Effector CD8-positive, alpha-beta T cell (primary cell): ENCODE measurements at regions not wholly inside any gene's neighbourhood (a gene's known extent, or its start where the extent isn't known, plus 50 kb on each side); places are given as distances from the start of the nearest gene placed in this dataset.
"Not testable (repeated sequence)": the region's sequence is repeated elsewhere in the genome, so short reads cannot be mapped to it uniquely, and the experiment has no call there.

ENCODE experiments used
- DNase-seq: peaks from one replicate; lab custom pipeline; 2025; lab: John Stamatoyannopoulos, UW

DNA sequence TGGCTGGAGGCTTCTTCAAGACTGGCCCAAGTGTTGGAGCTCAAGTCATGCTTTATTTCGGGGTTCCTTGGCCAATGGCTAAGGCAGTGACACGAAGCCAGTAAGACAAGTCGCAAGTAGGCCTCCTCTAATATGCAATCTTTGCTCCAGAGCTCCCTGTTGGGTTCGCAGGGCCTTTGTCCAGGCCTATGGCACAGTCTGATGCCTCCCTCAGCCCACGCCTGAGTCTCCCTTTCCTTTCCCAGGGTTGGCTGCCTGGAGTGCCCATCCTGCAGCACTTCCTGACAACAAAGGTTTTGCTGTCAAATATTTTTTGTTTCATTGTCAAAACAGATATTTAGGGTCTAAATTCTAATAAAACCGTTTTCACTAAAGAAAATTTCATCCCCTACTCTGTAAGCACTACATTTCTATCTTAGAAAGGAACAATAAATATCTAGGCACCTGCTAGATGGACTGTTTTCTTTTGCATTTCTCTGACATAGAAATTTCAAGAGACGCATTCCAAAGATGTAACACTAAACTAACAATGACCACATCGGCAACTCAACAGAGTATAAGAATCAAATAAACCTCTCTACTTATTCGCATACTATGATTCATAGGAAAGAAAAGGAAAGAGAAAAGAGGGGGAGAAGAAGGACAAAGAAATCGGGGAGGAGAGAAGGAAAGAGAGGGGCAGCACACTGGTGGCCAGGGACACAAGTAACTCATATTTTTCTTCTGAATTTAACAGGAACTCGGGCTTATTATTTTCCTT, 393.1 kb upstream of the ATP11B start:
- DNase-seq, result no peak

DNA sequence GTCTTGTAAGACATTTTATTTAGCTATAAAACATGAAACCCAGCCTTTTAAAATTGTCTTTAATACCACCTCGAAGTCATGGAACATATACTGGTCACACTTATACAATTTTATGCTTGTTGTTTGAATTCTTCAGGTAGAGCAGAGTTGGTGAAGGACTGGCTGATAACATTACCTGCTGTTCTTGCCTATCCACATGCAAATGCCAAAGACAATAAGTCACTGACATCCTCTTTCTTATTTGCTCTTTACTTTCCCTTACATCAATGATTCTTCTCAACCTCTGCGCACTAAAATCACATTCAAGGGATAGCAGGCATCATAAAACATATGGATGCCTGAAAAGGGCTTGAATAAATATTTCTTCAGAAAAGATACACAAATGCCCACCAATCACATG, 392.5 kb upstream of the ATP11B start:
- no peak for DNase-seq

DNA sequence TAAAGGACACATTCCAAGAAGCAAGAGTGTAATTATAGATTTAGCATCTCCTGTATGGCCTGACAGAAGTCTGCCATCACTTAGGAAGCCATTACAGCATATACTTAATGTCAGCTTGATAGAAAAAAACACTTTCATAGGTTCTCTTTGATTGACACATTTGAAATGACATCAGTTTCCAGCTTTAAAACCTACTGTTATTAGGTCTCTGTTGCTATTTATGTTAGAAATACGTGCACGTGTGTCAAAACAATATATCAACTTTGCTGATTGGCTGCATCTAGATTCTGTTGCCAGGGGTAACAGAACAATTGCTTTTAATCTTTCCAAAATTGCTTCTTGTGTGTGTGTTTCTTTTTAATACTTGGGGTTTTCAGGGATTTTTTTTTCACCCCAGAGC, 389.3 kb upstream of the ATP11B start:
- no peak for DNase-seq

DNA sequence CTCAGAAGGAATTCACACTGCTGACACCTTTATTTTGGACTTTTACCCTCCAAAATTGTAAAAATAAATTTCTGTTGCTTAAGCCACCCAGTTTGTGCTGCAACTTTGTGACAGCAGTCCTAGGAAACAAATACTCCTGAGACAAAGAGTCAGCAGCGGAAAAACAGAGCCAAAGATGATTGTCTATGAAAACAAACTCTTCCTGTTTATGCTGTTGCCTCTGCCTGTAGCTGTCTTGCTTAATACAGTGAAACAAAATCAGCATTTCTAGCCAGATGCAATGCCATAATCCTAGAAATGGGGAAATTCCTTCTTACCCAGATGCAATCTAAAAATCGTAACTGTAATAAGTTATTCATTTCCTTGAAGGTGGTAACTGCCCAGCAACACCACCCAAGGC, 387.5 kb upstream of the ATP11B start:
- DNase-seq, result no peak

DNA sequence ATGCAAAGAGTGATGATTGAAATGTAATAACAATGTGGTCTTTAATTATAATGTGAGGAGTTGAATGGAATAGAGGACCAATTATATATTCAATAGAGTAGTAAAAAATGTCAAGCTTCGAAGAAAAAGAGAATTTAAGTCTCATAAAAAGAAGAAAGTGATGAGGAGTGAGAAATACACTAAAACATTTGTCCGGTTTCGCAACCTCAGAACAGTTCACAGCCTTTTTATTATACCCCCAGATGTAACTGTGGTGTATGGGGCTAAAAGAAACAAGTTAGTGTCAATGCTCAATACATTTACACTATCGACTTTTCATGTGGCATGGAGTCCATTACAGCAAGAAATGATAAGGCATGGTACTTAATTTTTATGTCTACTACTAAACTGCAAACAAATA, 386.5 kb upstream of the ATP11B start:
- DNase-seq, result no peak

DNA sequence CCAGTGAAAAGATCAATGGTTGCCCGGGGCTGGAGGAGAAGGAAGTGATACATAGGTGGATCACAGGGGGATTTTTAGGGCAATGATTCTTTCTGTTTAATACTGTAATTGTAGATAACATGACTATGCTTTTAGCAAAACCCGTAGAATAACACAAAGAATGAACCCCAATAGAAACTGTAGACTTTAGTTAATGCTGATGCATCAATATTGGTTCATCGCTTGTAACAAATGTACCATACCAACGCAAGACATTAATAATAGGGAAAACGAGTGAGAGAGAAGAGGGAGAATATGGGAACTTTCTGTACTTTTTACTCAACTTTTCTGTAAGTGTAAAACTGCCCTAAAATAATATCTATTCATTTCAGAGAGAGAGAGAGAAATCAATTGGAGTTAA, 383.3 kb upstream of the ATP11B start:
- DNase-seq, result no peak

DNA sequence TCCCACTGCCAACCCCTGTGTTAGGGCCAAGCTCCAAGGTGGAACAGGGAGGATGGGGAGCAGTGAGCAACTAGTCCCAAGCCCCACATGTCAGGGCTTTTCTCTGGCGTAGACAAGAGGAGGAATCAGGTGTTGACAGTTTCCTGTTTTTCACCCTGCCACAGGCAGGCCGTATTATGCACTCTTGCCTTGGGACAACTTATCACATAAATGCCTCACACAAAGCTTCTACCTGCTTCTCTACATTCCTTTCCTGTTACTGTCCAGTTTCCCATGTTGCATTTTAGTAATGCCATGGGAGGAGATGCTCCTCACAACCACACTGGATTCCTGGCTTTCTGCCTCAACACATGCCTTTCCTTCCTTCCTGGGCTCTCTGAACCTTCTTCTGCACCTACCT, 381.2 kb upstream of the ATP11B start:
- no peak for DNase-seq

DNA sequence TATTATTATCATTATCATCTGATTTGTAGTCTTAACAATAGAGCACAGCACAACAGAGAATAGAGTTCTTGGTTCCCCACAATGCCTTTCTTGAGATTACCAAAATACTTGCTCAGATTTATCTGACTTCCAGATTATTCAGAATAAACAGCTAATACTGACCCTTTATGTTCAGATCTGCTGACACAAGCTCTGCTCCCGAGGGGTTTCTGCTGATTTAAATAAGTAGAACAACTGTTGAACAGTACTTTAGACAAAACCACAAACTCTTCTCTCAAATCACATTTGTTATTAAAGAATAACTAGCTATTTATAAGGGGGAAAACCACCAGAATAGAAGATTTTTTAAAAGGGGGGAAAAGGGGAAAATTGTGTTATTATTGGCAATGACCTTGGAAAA, 380.2 kb upstream of the ATP11B start:
- DNase-seq, result no peak

DNA sequence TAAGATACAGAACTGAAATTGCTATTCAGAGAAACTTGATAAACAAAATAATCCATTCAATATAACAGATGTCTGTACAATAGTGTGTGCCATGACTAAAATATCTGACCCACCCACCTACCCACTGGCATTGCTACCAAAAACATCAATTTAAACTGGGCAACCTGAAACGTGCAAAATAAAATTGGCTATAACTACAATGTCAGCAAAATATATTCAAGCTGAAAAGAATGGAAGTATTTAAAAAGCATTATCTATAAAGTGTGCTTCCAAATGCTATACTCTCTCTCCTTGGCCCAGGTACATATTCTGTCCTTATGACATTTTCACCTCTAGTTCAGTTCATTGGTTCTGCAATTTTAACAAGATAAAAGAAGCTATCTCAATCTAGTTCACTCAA, 379.6 kb upstream of the ATP11B start:
- DNase-seq, result no peak

DNA sequence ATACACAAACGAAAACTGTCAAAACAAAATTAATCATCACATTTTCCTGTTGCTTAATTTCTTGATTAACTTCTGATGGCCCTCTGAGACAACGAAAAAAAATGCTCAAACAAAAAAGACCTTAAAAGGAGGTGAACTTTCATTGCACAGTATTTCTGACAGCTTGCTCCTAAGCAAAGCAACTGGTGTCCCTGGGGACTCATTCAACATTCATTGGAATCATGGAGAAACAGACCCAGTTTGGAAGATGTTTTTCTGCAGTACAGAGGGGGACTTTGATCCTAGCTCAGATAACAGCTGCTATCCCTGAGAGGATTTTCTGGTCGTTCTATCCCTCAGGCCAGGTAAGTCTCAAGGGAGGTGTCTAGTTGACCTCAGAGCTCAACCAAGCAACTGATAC, 378.7 kb upstream of the ATP11B start:
- DNase-seq, result no peak

DNA sequence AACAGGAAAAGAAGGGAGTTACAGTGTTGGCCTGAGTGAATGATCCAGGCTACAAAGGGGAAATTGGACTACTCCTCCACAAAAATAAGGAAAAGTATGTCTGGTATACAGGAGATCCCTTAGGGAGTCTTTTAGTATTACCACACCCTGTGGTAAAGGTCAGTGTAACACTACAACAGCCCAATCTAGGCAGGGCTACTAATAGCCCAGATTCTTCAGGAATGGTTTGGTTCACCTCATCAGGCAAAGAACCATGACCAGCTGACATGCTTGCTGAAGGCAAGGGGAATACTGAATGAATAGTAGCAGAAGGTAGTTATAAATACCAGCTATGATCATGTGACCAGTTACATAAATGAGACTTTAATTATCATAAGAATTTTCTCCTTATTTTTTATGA, 372.6 kb upstream of the ATP11B start:
- DNase-seq, result no peak

DNA sequence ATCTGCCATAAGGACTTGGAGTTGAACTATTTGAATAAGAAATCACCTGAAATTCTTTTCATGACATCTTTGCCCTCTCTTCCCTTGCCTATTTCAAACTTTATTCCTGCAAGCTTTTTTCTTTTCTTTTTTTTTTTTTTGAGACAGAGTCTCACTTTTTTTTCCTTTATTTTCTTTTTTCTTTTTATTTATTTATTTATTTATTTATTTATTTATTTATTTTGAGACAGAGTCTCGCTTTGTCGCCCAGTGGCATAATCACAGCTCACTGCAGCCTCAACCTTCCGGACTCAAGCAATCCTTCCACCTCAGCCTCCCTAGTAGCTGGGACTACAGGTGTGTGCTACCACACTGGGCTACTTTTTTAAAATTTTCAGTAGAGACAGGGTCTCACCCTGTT, 369.3 kb upstream of the ATP11B start:
- DNase-seq, result no peak

DNA sequence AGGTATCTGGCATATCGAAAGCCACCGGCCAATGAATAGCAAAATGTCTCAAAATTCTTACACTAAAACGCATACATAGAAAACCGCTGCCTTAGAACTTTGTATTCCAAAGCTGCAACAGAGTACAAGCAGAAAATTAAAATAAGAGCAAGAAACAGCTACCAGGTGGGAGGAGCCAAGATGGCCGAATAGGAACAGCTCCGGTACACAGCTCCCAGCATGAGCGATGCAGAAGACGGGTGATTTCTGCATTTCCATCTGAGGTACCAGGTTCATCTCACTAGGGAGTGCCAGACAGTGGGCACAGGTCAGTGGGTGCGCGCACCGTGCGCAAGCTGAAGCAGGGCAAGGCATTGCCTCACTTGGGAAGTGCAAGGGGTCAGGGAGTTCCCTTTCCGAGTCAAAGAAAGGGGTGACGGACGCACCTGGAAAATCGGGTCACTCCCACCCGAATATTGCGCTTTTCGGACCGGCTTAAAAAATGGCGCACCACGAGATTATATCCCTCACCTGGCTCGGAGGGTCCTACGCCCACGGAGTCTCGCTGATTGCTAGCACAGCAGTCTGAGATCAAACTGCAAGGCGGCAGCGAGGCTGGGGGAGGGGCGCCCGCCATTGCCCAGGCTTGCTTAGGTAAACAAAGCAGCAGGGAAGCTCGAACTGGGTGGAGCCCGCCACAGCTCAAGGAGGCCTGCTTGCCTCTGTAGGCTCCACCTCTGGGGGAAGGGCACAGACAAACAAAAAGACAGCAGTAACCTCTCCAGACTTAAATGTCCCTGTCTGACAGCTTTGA, 367.2 kb upstream of the ATP11B start:
- DNase-seq, result not testable (repeated sequence)

DNA sequence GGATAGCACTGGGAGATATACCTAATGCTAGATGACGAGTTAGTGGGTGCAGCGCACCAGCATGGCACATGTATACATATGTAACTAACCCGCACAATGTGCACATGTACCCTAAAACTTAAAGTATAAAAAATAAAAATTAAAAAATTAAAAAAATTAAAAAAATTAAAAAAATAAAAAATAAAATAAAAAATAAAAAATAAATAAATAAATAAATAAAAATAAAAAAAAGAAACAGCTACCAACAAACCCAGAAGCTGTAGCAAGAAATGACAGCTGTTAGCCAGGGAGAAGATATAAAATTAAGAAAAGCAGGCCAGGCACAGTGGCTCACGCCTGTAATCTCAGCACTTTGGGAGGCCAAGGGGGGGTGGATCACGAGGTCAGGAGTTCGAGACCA, 361.3 kb upstream of the ATP11B start:
- DNase-seq, result not testable (repeated sequence)

DNA sequence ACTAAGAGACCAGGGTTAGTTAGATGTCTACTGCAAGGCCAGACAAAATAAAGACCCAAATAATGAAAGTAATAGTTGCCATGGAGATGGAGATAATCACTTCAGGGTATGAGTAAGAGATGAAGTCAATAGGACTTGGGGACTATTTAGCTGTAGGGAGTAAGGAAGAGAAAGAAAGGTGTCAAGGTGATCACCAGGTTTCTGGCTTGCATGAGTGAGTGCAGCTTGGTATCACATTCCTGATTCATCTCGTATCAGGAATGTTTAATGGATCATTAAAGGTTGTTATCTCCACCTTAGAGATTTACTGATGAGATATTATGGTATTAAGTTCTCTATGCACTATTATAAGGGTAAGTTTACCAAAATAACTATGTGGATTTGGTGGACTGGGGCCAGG, 357.4 kb upstream of the ATP11B start:
- no peak for DNase-seq

DNA sequence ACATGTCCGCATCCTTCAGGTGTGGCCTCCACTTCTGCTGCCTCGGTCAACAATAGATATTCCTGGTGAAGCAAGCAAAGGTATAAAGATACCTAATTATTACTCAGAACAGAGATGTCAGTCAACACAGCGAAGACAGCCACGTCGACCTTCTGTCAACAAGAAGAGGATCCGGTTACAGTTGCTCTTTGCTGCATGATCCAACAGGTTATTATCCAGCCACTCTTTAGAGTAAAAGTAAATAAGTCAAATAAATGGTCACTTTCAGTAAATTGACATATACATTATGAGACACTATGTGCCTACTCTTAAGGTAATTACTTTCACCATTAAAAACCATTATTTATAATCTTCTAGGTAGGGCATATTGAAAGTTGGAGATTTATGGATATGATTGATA, 356.8 kb upstream of the ATP11B start:
- no peak for DNase-seq

DNA sequence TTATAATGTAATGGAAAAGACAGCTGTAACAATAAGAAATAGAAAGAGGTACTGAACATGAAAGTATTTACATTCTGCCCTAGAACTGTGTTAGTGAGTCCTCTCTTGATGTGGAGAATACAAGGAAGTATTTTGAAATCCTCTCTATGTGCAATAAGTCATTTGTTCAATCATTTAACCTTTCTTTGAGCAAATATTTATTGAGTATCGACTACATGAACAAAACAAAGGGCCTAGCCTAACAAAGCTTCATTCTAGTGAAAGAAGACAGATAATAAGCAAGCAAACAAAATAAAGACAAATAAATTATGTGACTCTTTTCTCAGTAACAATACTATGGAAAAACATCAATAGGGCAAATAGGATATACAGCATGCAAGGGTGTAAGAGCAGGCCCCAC, 354.9 kb upstream of the ATP11B start:
- no peak for DNase-seq

DNA sequence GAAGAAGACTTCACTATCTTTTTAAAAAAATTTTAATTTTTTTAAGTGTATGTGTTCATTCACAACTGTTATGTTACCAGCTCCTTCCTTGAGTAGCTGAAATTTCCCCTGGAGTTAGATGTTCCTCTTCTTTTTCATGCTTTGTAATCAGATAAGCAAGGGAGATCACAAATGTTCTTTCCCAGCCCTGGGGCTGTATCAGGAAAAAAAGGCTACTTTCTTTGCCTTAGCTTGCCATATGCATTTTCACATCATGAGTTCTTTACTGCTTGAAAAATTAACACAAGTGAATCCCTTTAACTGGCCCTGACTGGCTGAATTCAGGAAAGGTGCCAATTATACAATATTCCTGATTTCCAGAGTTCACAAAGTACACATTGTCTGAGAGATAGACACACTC, 353.2 kb upstream of the ATP11B start:
- no peak for DNase-seq

DNA sequence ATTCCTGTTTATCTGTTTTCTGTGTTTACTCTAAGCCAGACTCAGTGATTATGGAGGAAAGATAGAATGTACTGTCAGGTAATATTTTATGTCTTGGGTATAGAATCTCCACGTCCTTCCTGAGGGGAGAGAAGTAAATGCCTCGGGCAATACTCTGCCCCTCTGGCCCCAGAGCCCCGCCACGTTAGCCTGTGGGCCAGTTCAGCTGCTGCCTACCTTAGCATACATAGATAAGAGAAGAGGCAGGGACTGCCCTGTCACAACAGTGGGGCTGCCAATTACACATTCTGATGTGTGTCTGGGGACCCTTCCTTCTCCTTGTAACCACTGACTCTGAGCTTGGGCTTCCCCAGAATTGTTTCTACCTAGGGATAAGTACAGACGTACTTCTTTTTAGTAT, 347.7 kb upstream of the ATP11B start:
- DNase-seq, result no peak

DNA sequence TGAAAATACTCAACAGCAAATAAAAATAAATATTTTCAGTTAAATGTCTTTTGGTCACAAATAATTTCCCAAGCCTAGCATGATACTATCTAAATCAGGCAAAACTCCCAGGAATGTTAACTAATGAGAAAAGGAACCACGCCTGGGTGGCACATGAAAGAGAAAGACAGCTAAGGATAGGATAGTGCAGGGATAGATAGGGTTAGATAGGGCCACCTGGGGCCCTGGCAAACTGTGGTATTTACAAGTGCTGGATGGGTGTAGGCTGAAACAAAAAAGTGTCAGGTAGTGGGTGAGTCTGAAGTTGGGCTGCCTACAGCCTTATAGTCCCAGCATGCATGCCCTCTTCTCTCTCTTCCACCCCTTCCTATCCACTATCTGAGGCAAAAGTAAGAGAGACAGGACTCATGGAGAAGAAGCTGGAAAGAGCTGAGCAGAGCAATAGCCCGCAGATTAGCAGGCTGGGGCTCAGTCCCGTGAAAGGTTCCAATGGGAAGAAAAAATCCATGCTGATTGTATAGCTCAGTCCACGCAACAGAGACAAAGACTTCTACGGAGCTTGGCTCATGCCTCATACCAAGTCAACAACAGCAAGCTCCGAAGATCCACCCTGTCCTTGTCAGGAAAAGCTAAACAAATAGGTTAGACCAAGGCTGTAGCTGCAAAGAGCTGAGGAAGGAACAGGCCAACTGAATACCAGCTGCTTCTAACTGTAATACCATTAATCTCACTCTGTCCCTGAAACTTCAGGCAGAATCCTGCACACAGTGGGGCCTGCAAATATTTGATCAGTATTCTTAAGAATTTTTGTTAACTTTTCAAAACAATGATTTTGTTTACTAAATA, 342.1 kb upstream of the ATP11B start:
- no peak for DNase-seq

DNA sequence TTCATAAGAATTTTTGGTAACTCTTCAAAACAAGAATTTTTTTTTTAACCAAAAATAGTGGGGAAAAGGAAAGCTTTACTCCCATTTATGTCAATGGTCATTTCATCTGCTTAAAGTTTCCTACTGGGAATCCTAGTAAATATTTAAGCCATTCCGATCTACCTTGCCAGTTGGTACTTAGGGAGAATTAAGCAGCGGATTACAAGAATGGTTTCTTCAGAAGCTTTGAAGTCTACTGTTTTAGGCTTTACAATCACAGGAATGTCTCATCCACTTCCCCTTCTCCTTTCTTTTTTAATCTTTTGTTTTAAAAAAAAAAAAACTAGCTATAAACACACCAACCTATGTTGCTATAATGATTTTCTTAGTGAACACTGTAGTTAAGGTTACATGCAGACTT, 341.4 kb upstream of the ATP11B start:
- DNase-seq, result no peak

DNA sequence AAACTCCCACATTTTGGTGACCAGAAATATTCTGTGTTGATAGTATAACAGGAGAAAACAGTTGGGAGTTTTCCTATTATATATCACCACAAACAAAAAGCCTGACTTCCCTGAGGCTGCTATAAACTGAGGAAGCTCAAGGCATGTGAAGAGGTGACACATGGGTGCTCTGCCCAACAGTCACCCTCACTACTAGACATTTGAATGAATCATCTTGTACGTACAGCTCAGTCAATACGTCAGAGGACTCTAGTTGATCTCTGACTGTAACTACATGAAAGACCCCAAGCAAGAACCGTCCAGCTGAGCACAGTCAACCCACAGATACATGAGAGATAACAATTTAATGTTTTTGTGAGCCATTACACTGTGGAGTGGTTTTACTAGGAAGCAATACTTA, 338.3 kb upstream of the ATP11B start:
- no peak for DNase-seq

DNA sequence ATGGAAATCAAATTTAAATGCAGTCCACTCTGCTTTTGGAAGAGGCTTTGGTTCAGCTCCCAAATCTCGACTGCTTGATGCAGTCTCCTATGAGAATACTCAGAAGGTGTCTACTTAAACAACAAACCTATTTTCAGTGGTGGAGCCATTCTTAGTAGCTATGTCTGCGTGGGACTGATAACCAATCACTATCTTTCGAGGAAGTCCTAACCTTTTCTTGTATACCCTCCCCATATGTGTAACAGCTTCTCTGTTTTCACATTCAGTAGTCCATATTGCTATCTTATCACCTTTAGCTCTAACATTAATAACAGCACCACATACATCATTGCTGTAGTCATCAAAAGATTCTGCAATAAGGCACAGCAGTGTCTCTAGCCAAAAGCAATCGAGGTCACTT, 333.0 kb upstream of the ATP11B start:
- DNase-seq, result no peak
